ENCODE measurements at regions not wholly inside any gene's neighbourhood (a gene's known extent, or its start where the extent isn't known, plus 50 kb on each side); places are given as distances from the start of the nearest gene placed in this dataset.

DNA sequence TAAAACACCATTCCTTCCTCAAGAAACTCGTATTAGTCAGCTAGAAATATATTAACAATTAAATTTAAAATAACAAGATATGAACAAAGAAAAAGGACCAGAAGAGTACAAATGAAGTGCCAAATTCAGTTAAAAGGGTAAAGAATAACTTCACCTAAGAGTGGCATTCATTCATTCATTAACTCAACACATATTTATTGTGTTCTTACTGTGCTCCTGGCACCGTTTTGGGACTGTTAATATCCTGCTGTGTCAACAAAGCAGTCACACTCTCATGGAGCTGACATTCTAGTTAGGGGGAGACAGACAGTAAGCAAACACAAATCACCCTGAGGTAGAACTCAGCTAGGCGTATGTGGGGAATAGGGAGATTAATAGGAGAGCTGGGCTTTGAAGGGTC is 123.6 kb upstream of the DPPA4 start:
- ATAC-seq (ENCODE audit: low read depth) (no peak), DNase-seq (no peak)
- no peak overlapping the region for H2AFZ ChIP-seq (ENCODE audit: insufficient read depth, low read depth, low read length, poor library complexity, severe bottlenecking)
- intact Hi-C loops (cut with micrococcal nuclease) = no loop called here
- H3K27me3 ChIP-seq (replicated peaks in 1 of 4; ENCODE audit: control extremely low read depth in 1 of 4, control insufficient read depth in 3 of 4, insufficient read depth in 4 of 4, low read length in 3 of 4) = no peaks in the 10 kb centered on the region
- no peaks in the 10 kb centered on the region for H4K20me1 ChIP-seq (ENCODE audit: control insufficient read depth, insufficient read depth, low read length, poor library complexity, severe bottlenecking)
- no peaks in the 10 kb centered on the region for H3K36me3 ChIP-seq (replicated peaks in 1 of 2; ENCODE audit: control extremely low read depth in 1 of 2, control insufficient read depth in 1 of 2, extremely low read depth in 1 of 2, insufficient read depth in 2 of 2, low read length in 1 of 2)
- H3K4me1 ChIP-seq (ENCODE audit: control insufficient read depth in 2 of 2, insufficient read depth in 2 of 2, low read length in 2 of 2) = no peaks in the 10 kb centered on the region
- CTCF ChIA-PET = no interaction called here
- H3K9ac ChIP-seq (ENCODE audit: low read length) = no peak overlapping the region
- Mint-ChIP-seq H3K27me3 (no peaks in the 10 kb centered on the region), H3K9me3 (ENCODE audit: insufficient read depth) (peaks cover 8% of the 10 kb centered on the region), H3K4me3 (no peak overlapping the region), H3K27ac (no peak overlapping the region), H3K4me1 (no peaks in the 10 kb centered on the region)
- TF ChIP-seq EZH2 (IDR thresholded peaks at IDR 0.05; ENCODE audit: borderline replicate concordance, insufficient read depth, low read depth, low read length, poor library complexity, severe bottlenecking) = no peak
- TF ChIP-seq, protein P1, sequence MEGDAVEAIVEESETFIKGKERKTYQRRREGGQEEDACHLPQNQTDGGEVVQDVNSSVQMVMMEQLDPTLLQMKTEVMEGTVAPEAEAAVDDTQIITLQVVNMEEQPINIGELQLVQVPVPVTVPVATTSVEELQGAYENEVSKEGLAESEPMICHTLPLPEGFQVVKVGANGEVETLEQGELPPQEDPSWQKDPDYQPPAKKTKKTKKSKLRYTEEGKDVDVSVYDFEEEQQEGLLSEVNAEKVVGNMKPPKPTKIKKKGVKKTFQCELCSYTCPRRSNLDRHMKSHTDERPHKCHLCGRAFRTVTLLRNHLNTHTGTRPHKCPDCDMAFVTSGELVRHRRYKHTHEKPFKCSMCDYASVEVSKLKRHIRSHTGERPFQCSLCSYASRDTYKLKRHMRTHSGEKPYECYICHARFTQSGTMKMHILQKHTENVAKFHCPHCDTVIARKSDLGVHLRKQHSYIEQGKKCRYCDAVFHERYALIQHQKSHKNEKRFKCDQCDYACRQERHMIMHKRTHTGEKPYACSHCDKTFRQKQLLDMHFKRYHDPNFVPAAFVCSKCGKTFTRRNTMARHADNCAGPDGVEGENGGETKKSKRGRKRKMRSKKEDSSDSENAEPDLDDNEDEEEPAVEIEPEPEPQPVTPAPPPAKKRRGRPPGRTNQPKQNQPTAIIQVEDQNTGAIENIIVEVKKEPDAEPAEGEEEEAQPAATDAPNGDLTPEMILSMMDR (IDR thresholded peaks at IDR 0.05) = no peak
- no peak overlapping the region for H3K4me3 ChIP-seq (ENCODE audit: control extremely low read depth in 1 of 5, extremely low read depth in 1 of 5, insufficient read depth in 1 of 5, low read depth in 2 of 5, low read length in 4 of 5)
- H3K27ac ChIP-seq (ENCODE audit: low read length in 2 of 2) = no peak overlapping the region
- peaks cover 0 to 1% (median 0%) of the 10 kb centered on the region in 3 donors for H3K9me3 ChIP-seq (ENCODE audit: control extremely low read depth in 1 of 3, control insufficient read depth in 2 of 3, insufficient read depth in 1 of 3, low read length in 2 of 3)
- no peaks in the 10 kb centered on the region for H3K79me2 ChIP-seq (ENCODE audit: control insufficient read depth, insufficient read depth, low read length)
- POLR2A ChIA-PET = no interaction called here
- H3K4me2 ChIP-seq (replicated peaks; ENCODE audit: low read depth, low read length, poor library complexity, severe bottlenecking) = no peak overlapping the region
- WGBS (ENCODE audit: insufficient coverage) = 100% methylated on average over 1 of the region's 3 CpGs

DNA sequence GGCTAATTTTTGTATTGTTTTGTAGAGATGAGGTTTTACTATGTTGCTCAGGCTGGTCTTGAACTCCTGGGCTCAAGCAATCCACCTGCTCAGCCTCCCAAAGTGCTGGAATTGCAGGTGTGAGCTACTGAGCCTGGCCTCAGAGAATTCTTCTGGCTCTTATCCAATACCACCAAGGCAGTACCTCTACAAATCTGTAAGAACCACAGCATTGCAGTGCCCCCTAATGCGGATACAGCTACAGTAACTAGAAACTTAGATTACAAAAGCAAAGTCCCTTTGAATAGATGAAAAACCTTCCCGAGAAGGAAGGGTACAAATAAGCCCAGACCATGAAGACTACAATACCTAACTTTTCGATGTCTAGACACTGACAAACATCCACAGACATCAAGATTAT is 107.9 kb upstream of the DPPA4 start:
- no peak overlapping the region for H3K27ac ChIP-seq (ENCODE audit: low read length in 2 of 2)
- no peaks in the 10 kb centered on the region for H3K4me1 ChIP-seq (ENCODE audit: control insufficient read depth in 2 of 2, insufficient read depth in 2 of 2, low read length in 2 of 2)
- H3K27me3 ChIP-seq (replicated peaks in 1 of 4; ENCODE audit: control extremely low read depth in 1 of 4, control insufficient read depth in 3 of 4, insufficient read depth in 4 of 4, low read length in 3 of 4) = no peaks in the 10 kb centered on the region
- no peak overlapping the region for H3K4me3 Mint-ChIP-seq
- H2AFZ ChIP-seq (ENCODE audit: insufficient read depth, low read depth, low read length, poor library complexity, severe bottlenecking) = no peak overlapping the region
- intact Hi-C loops (cut with micrococcal nuclease) = no loop called here
- H3K4me2 ChIP-seq (replicated peaks; ENCODE audit: low read depth, low read length, poor library complexity, severe bottlenecking) = no peak overlapping the region
- H3K79me2 ChIP-seq (ENCODE audit: control insufficient read depth, insufficient read depth, low read length) = no peaks in the 10 kb centered on the region
- H3K9me3 Mint-ChIP-seq (ENCODE audit: insufficient read depth) = peaks cover 10% of the 10 kb centered on the region
- no peak overlapping the region for H3K9ac ChIP-seq (ENCODE audit: low read length)
- no peaks in the 10 kb centered on the region for H3K27me3 Mint-ChIP-seq
- no peaks in the 10 kb centered on the region for H4K20me1 ChIP-seq (ENCODE audit: control insufficient read depth, insufficient read depth, low read length, poor library complexity, severe bottlenecking)
- DNase-seq (no peak), ATAC-seq (ENCODE audit: low read depth) (no peak)
- WGBS (ENCODE audit: insufficient coverage) = 100% methylated on average over 1 of the region's 3 CpGs
- H3K4me1 Mint-ChIP-seq = no peaks in the 10 kb centered on the region
- ChIA-PET CTCF (no interaction called here), POLR2A (no interaction called here)
- TF ChIP-seq, protein P1 (IDR thresholded peaks at IDR 0.05) = no peak
- no peak for TF ChIP-seq EZH2 (IDR thresholded peaks at IDR 0.05; ENCODE audit: borderline replicate concordance, insufficient read depth, low read depth, low read length, poor library complexity, severe bottlenecking)
- peaks cover 0 to 27% (median 0%) of the 10 kb centered on the region in 3 donors for H3K9me3 ChIP-seq (ENCODE audit: control extremely low read depth in 1 of 3, control insufficient read depth in 2 of 3, insufficient read depth in 1 of 3, low read length in 2 of 3)
- H3K36me3 ChIP-seq (replicated peaks in 1 of 2; ENCODE audit: control extremely low read depth in 1 of 2, control insufficient read depth in 1 of 2, extremely low read depth in 1 of 2, insufficient read depth in 2 of 2, low read length in 1 of 2) = no peaks in the 10 kb centered on the region
- H3K4me3 ChIP-seq (ENCODE audit: control extremely low read depth in 1 of 5, extremely low read depth in 1 of 5, insufficient read depth in 1 of 5, low read depth in 2 of 5, low read length in 4 of 5) = no peak overlapping the region
- no peak overlapping the region for H3K27ac Mint-ChIP-seq

Measured in B cell (primary cell).